Muscle of leg (tissue), 3 donors: ENCODE measurements at regions not wholly inside any gene's neighbourhood (a gene's known extent, or its start where the extent isn't known, plus 50 kb on each side); places are given as distances from the start of the nearest gene placed in this dataset.

Source experiments
- DNase-seq: peaks from one replicate; pipeline ENCODE4 v3.0.0; 2013
- H3K27ac ChIP-seq: one replicate; pipeline ENCODE4 v1.5.1; 2013; ENCODE audit warnings: mild to moderate bottlenecking, low read length, control low read depth
- H3K27me3 ChIP-seq: one replicate; pipeline ENCODE4 v1.6.1; 2013; ENCODE audit warnings: low read length; ENCODE audit not compliant: control insufficient read depth, insufficient read depth
- H3K36me3 ChIP-seq: one replicate; pipeline ENCODE4 v1.6.1; 2013; ENCODE audit warnings: low read length; ENCODE audit not compliant: control insufficient read depth, insufficient read depth
- H3K4me1 ChIP-seq: one replicate; pipeline ENCODE4 v1.6.1; 2013; ENCODE audit warnings: low read length; ENCODE audit not compliant: control insufficient read depth, insufficient read depth
- H3K4me3 ChIP-seq: one replicate; pipeline ENCODE4 v1.5.1; 2013; ENCODE audit warnings: low read length, control low read depth
- H3K9me3 ChIP-seq: replicated peaks from 2 replicates; pipeline ENCODE4 v1.6.1; 2013; ENCODE audit warnings: low read depth, low read length; ENCODE audit not compliant: control insufficient read depth
- WGBS: methylation state at CpG from one replicate; pipeline ENCODE4 v1.1.5; 2013; ENCODE audit warnings: missing lambda C conversion rate; ENCODE audit not compliant: insufficient coverage; 5-methylcytosine and 5-hydroxymethylcytosine counted together

- peak; percentile 43 for DNase-seq
These were observed 64.9 kb upstream of the POLG start for GRCh38 chr15:89399238-89400115.

GRCh38 chr15:89398896-89399237 is 64.2 kb upstream of the POLG start:
- no CpG with 5 or more reads among the region's 5 CpGs for WGBS
- H3K4me1 ChIP-seq: peaks cover 18% of the 10 kb centered on the region
- DNase-seq: no peak
- no peak overlapping the region for H3K27ac ChIP-seq
- H3K9me3 ChIP-seq: no peaks in the 10 kb centered on the region
- H3K4me3 ChIP-seq: no peak overlapping the region
- H3K36me3 ChIP-seq: no peaks in the 10 kb centered on the region
- H3K27me3 ChIP-seq: peaks cover 93% of the 10 kb centered on the region

More at GRCh38 chr15:89399238-89400115, 64.9 kb upstream of the POLG start:
- Histone ChIP-seq H3K4me1 (peaks cover 18% of the 10 kb centered on the region), H3K9me3 (no peaks in the 10 kb centered on the region), H3K27me3 (peaks cover 94% of the 10 kb centered on the region), H3K27ac (no peak overlapping the region), H3K36me3 (no peaks in the 10 kb centered on the region), H3K4me3 (peak overlapping the region; percentile 38)
- under 1% methylated on average over 65 of the region's 68 CpGs for WGBS

DNA sequence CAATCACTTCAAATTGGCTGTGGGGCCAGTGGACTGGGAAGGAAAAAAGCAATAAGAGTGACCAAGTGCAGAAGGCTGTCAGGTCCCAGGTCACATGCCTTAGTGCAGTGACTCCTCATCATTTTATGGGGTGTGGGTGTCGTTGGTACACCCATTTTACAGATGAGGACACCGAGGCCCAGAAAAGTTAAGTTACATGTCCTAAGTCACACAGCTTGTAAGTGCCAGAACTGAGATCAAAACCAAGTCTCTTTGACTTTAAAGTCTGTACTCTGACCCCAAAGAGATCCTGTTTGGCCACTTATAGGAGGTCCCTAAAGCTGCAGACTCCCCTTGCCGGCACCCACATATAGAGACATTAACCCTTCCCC is 63.0 kb upstream of the POLG start:
- peaks cover 93% of the 10 kb centered on the region for H3K27me3 ChIP-seq
- H3K4me1 ChIP-seq: peaks cover 18% of the 10 kb centered on the region
- no peaks in the 10 kb centered on the region for H3K9me3 ChIP-seq
- no peak overlapping the region for H3K27ac ChIP-seq
- H3K4me3 ChIP-seq: no peak overlapping the region
- 18% methylated on average over 3 of the region's 3 CpGs for WGBS
- no peaks in the 10 kb centered on the region for H3K36me3 ChIP-seq
- no peak for DNase-seq

DNA sequence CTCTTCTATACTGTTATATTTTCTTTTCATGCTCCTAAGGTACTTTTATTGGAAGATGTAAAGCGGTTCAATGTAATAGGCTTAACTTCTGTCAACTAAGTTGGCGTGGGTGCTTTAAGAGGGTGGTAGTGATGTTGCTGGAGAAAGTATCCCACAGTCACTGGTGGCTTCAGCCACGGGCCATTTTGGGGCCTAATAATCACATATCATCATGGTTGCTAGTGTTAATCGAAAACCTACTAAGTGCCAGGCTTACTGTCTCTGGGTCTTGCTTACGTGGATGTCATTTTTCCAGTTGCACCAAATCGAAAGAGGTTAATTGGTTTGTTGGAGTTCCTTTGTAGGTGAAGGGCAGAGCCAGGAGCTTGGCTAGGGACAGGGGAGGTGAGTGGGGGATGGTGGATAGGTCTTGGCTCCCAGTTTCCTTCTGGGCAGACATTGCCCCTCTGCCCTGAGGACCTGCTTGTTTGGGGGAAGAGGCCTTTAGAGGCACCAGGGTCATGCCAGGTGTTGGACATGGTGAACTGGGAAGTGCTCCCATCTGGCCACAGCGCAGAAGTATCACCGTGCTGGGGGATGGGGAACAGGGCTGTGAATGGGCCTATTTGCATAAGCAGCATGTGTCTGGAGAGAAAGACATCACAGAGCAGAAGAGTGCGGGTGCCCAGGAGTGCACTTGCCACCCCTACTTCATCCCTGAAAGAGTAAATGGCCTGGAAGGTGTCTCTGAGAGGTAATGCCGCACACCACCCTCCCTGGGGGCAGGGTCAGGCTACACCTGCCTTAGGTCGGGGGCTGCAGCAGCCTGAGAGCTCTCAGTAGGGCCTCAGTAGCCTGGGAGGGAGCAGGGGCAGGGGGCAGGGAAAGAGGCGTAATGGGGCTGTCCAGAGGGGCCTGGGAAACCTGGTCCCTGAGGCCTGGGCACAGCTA is 62.4 kb upstream of the POLG start:
- H3K9me3 ChIP-seq: no peaks in the 10 kb centered on the region
- WGBS: 41% methylated on average over 7 of the region's 12 CpGs
- H3K36me3 ChIP-seq: no peaks in the 10 kb centered on the region
- no peak overlapping the region for H3K27ac ChIP-seq
- H3K27me3 ChIP-seq: peaks cover 93% of the 10 kb centered on the region
- no peak overlapping the region for H3K4me3 ChIP-seq
- DNase-seq: no peak
- peaks cover 18% of the 10 kb centered on the region for H3K4me1 ChIP-seq

DNA sequence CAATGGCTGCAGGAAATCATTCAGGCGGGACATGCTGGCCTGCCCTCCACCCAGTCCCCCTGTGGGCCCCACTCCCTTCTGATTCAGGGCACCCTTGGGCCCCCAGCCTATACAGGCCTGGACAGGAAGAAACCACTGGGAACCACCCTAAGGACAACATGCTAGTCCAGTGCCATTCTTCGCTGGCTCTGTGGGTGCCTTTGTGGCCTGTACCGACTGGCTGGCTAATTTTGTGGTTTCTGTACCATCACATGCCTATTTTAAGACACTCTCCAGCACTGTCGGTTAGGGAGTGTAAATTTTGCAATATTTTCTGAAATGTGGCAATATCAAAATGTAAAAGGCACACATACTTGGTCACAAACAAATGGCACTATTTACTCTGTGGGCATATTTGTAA is 61.4 kb upstream of the POLG start:
- DNase-seq: no peak
- Histone ChIP-seq H3K4me1 (peaks cover 18% of the 10 kb centered on the region), H3K36me3 (no peaks in the 10 kb centered on the region), H3K4me3 (no peak overlapping the region), H3K27me3 (peaks cover 93% of the 10 kb centered on the region), H3K9me3 (no peaks in the 10 kb centered on the region), H3K27ac (no peak overlapping the region)
- WGBS: no CpG with 5 or more reads among the region's 4 CpGs

GRCh38 chr15:89395461-89395871 is 60.8 kb upstream of the POLG start:
- H3K36me3 ChIP-seq: no peaks in the 10 kb centered on the region
- no peak for DNase-seq
- H3K9me3 ChIP-seq: no peaks in the 10 kb centered on the region
- H3K27me3 ChIP-seq: peaks cover 93% of the 10 kb centered on the region
- peaks cover 14% of the 10 kb centered on the region for H3K4me1 ChIP-seq
- no peak overlapping the region for H3K27ac ChIP-seq
- 24% methylated on average over 10 of the region's 10 CpGs for WGBS
- H3K4me3 ChIP-seq: no peak overlapping the region

- peaks cover 93% of the 10 kb centered on the region for H3K27me3 ChIP-seq
- H3K36me3 ChIP-seq: no peaks in the 10 kb centered on the region
- H3K27ac ChIP-seq: no peak overlapping the region
- peaks cover 10% of the 10 kb centered on the region for H3K4me1 ChIP-seq
- H3K4me3 ChIP-seq: no peak overlapping the region
- DNase-seq: no peak
- H3K9me3 ChIP-seq: no peaks in the 10 kb centered on the region
- WGBS: 67% methylated on average over 2 of the region's 2 CpGs
These were observed 60.4 kb upstream of the POLG start for GRCh38 chr15:89395031-89395430.

DNA sequence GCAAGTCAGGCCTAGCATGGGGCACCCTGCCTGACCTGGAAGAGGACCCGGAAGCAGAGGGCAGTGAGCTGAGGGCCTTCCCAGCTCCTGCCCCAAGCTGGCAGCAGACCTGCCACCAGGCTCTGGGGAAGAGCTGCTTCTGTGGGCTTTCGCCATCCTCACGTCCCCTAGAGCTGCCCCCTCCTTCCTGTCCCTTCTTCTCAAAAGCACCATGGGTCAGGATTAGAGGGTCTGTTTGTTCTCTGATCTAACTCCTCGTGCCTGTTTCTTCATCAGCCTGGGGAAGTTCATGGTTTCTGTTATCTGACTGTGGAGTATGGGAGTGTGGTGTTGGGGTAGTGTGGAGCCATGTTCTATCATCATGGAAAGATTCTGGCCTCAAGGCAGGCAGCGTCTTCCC is 58.4 kb upstream of the POLG start:
- H3K4me3 ChIP-seq: no peak overlapping the region
- H3K4me1 ChIP-seq: peaks cover 11% of the 10 kb centered on the region
- no peak overlapping the region for H3K27ac ChIP-seq
- 78% methylated on average over 2 of the region's 5 CpGs for WGBS
- peaks cover 89% of the 10 kb centered on the region for H3K27me3 ChIP-seq
- DNase-seq: no peak
- no peaks in the 10 kb centered on the region for H3K9me3 ChIP-seq
- no peaks in the 10 kb centered on the region for H3K36me3 ChIP-seq

DNA sequence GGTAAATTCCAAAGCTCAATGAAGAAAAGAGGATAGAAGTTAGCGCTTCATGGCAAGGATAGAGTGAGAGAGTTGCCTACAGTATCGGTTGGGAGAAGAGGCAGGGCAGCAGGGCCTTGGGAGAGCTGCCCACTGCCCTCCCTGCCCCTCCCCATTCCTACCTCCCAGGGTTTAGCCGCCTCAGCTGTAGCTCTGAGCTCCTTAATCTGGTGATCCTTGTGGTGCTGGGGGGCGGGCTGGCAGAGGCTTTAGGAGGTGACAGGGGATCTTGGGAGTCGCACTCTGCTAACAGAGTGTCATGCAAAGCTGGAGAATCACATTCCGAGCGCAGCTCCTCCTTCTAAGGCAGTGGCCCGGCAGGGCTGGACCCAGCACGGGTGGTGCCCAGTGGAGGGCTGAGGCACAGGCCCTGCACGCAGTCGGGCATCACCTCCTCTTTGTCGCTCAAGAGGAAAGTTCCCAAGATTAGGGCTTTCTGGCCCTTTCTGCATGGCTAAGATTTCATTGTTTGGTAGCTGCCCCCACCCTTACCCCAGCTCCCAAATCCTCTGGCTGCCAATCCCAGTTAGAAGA is 57.1 kb upstream of the POLG start:
- Histone ChIP-seq H3K4me3 (no peak overlapping the region), H3K27me3 (peaks cover 84% of the 10 kb centered on the region), H3K9me3 (no peaks in the 10 kb centered on the region), H3K27ac (no peak overlapping the region), H3K4me1 (peaks cover 11% of the 10 kb centered on the region), H3K36me3 (no peaks in the 10 kb centered on the region)
- DNase-seq: no peak
- 36% methylated on average over 11 of the region's 12 CpGs for WGBS
